DMS153 treated with DMSO at 0.1 percent for 48 hours (cell line): ENCODE measurements at regions not wholly inside any gene's neighbourhood (a gene's known extent, or its start where the extent isn't known, plus 50 kb on each side); places are given as distances from the start of the nearest gene placed in this dataset.

Experiments used
- DNase-seq: peaks from one replicate; lab custom pipeline; 2025; ENCODE audit not compliant: unreplicated experiment; lab: John Stamatoyannopoulos, UW

DNA sequence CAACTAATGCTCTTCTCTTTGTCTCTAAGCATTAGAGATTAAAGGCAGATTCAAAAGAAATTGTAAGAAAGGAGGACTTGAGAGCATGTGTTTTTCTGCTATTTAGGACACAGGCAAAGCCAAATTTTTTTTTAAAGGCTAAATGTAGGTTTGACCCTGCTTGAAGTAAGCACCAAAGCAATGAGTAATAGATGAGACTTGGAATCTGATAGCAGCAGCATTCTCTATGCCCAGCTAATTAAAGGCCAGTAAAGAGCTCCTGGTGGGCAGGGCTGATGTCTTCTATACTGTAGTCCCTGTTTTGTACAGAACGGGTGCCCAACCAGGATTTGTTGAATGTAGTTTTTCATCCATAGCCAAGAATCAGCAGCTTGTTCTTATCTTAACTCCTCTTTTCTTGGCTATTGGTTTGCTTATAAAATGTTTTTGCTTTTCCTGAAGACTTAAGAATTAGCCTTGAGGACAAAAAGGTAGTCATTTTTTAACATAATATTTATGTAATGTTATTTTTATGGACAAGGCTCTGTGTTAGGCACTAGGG lies 179.6 kb downstream of the LMO4 start:
- DNase-seq = no peak

DNA sequence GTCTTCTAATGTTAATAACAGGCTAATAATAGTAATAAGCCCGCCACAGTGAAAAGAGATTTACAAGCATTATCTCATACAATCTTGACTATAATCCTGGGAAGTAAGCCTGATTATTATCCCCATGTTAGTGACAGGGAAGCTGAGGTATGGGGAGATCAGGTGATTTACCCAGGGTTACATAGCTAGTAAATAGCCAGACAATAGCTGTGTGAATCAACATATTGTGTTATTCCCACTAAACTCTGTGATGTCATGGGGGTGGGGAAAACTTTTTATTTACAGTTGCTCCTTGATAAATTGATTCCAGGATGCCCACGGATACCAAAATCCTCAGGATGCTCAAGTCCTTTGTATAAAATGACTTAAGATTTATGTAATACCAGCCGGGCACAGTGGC lies 181.9 kb downstream of the LMO4 start:
- DNase-seq = no peak

DNA sequence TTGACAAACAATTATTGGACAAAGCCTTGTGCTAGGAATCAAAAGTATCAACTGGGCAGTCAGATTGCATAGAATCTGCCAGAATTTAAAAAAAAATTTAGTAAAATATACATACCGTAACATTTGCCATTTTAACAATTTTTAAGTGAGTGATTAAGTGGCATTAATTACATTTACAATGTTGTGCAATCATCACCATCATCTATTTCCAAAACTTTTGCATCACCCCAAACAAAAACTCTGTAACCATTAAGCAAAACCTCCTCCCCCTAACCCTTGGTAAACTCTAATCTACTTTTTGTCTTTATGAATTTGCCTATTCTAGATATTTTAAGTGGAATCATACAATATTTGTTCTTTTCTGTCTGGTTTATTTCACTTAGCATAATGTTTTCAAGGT lies 182.8 kb downstream of the LMO4 start:
- DNase-seq = no peak

DNA sequence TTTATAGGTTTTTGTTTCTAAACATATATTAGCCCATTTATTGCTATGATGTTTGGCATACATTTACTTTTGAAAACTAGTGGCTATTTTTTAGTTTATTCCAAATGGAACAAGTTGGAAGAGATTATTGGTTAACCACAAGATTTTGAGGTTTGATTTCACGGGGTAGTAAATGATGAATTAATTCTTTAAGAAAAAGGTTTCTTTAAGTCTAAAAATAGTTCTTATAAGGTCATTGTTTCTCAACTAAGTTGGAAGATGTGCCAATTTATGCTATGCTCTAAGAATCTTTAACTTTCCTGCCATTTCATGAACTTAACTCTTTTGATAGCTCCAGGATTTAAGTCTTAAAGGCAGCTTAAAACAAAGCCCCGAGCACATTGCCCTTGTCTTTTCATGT lies 183.8 kb downstream of the LMO4 start:
- no peak for DNase-seq

DNA sequence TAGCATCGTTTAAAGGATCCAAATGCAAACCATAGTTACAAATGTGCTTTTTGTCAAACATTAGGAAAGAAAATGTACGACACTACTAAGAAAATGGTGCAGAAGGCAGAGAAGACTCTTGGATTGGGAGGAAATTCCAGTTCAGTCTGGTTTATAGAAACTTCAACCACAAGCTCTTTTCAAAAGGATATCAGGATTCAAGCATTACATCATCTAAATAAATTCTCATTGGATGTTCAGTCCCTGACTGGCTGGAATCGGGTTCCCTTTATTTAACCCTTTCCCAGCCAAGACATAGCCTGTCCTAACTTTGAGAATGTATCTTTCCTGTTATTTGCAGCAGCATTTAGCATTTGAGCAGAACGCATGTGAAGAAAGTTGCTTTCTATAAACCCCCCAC lies 184.6 kb downstream of the LMO4 start:
- DNase-seq = no peak

DNA sequence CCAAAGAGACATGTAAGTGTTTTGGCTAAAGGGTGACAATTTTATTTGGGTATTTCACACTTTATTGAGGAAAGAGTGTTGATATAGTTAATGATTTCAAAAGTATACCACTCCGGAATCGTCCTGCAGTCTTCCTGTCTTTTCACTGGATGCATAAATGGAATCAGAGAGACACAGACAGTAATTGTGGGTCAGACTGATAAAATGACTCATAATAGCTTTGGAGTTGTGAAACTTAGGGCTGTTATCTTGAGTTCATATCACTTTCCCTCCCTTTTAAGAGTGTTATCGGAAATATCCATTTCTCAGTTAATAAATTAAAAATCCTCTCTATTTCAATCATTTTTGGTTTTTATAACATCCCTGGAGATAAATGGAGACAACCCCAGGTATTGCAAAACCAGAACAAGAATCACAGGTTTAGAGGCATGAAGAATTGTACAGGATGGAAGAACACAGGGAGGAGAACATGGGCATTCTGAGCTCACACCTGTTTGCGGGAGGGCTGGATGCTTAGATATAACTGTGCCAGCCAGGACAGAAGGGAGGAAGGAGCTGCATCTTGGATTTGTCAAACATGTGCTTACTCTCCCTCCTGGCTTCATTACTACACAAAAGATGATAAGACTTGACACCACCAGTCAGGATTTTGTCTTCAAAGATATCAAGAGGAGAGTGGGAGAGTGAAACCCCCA lies 185.4 kb downstream of the LMO4 start:
- DNase-seq = no peak

DNA sequence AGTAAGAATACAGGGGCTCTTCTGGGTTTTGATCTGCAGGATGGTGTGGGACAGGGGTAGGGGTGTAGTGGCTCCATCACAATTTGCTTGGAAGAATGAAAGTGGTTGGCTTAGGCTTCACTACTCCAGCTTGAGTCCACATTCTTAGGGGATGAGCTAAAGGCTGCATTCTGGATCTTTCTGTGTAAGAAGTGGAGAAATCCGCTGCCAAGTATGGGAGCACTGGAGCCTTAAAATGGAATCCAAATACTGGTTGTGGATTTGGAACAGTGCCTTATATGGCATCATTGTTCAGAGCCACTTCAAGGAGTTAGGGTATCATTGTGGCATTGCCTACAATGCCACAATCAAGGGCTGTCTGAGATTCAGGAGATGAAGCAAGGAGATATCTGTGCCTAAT lies 187.1 kb downstream of the LMO4 start:
- no peak for DNase-seq

DNA sequence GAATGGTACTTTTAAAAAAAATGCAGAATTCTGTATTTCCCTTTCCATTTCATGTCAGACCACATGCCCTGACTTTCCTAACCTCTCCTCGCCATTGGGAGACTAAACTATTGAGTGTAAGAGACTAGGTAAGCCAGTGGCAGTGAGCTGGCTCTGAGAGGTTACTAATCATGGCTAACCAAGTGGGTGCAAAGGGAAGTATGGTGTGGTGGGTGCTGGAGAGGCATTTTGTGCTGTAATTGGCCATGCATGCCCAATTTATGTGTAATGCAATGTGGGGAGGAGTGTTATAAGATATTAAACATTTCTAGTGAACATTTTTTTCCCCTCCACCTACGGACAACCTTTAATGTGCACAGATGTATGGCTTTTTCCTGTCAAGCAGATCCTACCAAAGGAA lies 190.1 kb downstream of the LMO4 start:
- no peak for DNase-seq

DNA sequence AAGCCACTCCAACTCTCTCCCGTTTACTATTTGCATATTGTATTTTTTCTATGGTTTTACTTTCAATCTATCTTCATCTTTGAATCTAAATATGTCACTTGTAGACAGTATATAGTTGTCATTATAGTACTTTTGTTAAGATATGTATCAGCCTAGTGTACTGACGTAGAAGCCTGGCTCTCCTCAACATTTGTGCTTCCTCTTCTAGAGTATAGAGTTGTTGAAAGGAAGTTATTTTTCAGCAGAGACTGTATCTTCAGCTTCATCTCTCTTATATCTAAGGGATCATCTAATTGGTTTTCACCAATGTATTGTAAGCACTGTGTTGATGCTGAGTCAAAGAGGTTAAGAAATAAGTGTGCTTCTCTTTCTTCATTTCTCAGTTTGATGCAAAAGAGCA lies 192.8 kb downstream of the LMO4 start:
- DNase-seq = no peak

DNA sequence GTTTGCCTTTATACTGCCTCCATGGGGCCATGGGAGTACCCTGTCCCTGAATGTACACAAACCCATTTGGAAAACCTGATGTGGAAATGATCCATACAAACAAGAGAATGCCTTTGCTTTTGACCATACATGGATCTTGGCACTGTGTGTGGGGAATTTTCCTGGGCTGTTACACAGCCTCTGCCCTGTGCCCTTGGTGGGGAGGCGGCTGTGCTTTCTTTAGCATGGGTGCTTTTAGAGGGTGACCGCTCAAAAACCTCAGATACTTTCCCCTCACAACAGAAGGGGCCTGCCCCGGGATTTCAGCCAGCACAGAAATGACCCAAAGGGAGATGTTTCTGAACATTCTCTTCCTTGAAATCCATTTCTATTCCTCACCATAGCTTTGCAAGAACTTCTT lies 194.8 kb downstream of the LMO4 start:
- no peak for DNase-seq

DNA sequence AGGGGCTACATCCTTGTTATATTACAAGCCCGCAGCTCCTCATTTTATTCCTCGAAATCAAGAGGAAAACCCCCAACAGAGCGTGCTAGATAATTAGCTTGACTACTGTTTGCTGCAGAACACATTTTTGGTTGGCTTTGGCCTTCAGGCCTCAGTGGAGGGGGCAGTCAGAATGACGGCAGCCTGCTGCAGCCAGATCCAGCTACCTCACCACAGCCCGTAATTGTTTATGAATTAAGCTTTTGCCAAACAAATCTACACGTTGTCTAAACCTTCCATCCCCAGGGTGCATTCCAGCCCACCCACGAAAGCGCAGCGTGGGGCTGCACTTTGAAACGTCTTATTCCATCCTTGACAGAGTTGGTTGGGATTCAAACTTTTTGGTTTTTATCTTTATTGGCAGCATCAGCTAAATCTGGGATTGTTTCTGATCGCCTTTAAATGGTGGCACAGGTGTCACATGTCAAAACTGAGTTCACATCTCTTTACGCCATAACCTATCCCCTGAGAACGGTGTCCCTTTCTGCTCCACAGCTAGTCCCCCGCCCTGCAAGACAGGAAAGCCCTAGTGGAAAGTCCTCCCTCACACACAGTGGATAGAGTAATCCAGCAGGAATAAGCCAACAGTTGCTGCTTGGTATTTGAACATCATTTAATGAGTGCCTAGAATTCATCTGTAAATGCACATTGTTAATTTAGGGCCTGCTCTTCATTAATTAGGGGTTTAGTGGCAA lies 195.5 kb downstream of the LMO4 start:
- no peak for DNase-seq

DNA sequence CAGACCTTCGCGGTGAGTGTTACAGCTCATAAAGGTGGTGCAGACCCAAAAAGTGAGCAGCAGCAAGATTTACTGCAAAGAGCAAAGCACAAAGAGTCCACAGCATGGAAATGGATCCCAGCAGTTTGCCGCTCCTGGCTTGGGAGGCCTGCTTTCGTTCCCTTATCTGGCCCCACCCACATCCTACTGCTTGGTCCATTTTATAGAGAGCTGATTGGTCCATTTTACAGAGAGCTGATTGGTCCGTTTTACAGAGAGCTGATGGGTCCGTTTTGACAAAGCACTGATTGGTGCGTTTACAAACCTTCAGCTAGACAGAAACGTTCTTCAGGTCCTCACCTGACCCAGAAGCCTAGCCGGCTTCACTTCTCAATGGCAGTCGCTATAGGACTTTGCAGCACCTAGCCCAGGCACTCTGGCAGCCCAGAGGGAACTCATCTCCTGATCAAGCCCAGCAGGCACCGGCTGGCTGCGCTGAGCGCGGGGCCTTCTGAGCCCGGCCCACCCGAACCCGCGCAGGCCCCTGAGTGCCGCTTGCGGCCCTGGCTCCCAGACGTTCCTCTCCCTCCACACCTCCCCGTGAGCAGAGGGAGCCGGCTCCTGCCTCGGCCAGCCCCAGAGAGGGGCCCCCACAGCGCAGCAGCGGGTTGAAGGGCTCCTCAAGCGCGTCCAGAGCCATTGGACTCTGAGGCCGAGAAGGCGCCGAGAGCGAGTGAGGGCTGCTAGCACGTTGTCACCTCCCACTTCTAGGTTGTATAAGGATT lies 200.3 kb downstream of the LMO4 start:
- DNase-seq = no peak

DNA sequence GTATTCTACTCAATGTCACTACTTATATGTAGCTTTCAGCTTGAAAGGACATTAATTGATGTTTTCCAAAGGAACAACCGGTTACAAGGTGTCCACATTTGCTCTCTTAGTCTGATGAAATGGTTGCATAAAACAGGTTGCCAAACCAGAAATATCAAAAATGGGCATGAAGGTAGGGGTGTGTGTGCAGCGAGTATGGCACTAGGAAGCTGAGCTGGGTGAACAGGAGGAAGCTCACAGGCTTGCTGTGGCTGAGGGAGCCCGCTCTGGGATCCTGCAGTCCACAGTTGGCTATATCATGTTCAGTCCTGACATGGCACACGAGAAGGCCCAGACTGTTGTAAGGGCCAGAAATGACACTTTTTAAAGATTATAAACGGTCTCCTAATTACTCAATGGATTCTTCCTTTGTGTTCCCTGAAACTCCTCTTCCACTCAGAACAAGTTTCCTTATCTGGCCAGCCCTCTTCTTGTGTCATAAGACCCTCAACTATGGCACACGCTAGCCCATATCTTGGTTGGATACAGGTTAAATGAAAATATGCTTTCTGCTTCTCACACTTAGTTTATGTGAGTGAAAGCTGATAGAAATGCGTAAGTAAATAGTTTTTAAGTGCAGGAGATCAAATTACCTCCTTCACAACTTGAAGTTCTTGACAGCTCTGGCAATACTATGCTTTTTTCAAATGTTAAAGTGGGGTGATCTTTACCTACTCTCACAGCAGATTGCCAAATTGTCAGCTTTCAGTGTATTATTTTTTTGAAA lies 201.5 kb downstream of the LMO4 start:
- DNase-seq = no peak

DNA sequence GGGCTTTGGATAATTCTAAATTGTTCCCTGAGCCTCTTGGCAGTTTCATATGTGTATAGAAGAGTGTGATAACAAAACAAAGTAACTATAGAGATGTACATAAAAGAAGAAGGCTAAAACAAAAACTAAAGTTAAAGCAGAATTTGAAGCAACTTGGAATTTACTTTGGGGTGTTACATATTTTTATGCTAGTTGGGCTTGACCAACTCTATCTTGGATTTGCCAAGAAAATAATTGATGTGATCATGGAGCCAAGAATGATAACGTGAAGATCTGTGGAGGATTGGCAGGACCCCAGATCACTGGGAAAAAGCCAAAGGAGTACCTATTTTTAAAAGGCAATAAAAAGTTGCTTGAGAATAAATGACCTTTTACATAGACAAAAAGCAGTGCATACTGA lies 206.9 kb downstream of the LMO4 start:
- DNase-seq = no peak

DNA sequence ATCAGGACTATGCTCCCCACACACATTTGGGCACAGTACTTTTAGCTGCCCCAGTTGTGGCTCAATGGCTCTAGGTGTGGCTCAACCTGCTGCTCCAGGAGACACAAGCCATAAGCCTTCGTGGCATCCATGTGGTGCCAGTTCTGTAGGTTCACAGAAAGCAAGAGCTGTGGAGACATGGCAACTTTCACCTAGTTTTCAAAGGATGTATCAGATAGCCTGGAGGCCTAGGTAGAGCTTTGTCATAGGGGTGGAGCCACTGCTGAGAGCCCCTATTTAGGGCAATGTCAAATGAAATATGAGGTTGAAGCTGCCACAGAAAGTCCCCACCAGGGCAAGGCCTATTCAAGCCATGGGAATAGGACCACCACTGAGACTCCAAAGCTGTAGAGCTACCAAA lies 210.5 kb downstream of the LMO4 start:
- no peak for DNase-seq

DNA sequence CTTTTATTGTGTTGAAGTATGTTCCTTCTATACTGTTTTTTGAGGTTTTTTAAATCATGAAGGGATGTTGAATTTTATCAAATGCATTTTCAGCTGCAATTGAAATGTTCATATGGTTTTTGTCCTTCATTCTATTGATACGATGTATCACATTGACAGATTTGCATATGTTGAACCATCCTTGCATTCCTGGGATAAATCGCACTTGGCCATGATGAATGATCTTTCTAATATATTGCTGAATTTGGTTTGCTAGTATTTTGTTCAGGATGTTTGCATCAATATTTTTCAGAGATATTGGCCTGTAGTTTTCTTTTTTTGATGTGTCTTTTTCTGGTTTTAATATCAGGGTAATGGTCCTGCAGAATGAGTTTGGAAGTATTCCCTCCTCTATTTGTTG lies 214.0 kb downstream of the LMO4 start:
- no peak for DNase-seq

DNA sequence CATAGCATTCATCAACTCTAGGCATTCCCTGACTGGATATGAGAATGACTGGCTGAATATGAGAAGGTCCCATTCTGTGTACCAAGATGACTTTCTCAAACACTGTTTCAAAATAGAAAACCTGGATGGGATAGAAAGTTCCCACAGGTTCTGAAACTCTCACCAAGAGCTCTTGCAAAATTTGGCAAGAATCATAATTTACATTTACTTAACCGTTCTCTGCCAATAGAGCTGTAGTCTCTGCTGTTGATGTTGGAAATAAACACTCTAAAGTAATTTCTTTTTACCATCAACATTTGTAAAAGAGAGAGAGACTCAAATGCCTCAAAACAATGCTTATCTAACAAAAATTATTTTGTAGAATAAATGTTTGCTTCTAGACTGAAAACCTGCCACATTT lies 221.1 kb downstream of the LMO4 start:
- DNase-seq = no peak

DNA sequence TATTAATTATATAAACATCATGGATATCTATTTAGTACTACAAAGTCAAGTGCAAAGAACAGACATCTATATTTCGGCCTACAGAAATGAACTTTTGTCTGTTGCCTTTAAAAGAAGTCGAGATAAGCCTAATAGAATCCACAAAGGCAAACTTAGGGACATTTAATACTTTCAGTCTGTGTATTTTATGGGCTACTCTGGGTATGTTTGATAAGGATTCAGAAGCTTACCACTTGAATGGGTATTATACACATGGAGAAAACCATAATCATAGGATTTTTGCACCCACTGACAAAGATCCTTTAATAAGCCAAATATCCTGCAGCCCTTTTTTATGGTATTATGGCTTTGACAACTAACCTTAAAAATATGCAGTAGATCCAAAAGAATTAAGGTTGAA lies 224.8 kb downstream of the LMO4 start:
- DNase-seq = no peak

DNA sequence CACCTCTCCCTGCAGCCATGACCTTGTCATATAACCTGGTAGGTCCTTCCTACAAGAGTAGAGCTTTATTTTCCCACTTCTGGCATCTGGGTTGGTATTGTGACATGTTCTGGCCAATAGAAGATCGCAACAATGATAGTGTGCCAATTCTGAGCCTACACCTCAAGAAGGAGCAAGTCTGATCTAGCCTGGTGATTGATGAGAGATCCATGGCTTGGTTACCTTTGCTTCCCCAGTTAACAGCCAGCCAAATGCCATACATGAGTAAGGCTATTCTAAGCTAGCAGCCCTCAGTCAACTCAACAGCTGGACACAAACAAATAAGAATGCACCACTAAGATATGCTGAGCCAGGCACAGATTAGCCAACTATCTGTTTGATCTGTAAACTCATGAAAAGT lies 226.7 kb downstream of the LMO4 start:
- DNase-seq = no peak

DNA sequence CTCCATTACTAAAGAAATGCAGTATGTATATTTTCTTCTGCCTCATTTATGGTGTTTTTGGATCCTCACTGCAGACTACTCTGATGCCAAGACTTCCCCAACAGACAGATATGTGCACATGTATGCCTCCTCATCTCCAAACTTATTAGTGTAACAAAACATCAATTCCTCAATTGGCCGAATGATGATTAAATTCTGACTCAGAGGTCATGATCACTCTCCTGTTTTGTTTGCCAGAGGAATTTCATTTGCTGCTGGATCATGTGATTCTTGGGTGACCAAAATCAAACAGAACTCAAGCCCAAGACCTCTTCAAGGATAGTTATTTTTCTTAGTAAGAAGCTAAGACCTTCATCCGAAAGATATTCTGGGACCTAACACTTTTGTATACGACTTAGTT lies 227.6 kb downstream of the LMO4 start:
- DNase-seq = no peak

DNA sequence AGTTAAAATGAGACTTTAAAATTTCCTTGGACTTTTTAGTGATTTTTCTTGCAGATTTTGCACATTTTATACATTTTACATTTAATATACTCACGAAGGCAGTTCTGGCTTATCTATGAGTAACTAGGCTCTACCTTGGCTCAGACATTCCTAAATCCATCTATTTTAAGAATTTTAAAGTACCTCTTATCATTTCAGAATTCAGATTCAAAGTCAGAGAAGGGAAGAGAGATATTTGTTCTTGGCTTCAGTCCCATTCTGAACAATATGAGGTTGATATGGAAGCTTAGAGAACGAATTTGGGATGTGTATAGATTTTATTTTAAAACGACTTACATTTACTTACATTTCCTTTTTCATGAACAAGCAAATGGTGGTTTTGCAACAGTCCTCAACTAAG lies 230.2 kb downstream of the LMO4 start:
- no peak for DNase-seq
